OCI-LY1 (cell line): ENCODE measurements at regions not wholly inside any gene's neighbourhood (a gene's known extent, or its start where the extent isn't known, plus 50 kb on each side); places are given as distances from the start of the nearest gene placed in this dataset.

Experiments used
- CTCF ChIP-seq: fragments of 200-600 bp; sonication (generic), shearing (Covaris generic); IDR thresholded peaks from 2 replicates; pipeline ENCODE4 v1.5.1; 2017; ENCODE audit warnings: mild to moderate bottlenecking, antibody characterized with exemption, low read length, moderate library complexity, mixed read lengths
- EZH2 ChIP-seq: fragments of 200-600 bp; sonication (generic), shearing (Covaris generic); IDR thresholded peaks from 2 replicates; pipeline ENCODE4 v1.8.0; 2017; ENCODE audit warnings: borderline replicate concordance, mixed run types, mild to moderate bottlenecking, antibody characterized with exemption, low read length, moderate library complexity, mixed read lengths

GRCh38 chr13:89749888-89750287 lies 1597.6 kb upstream of the MIR17HG start:
- TF ChIP-seq CTCF (no peak), EZH2 (no peak)
